PC-9 (cell line): ENCODE measurements at regions not wholly inside any gene's neighbourhood (a gene's known extent, or its start where the extent isn't known, plus 50 kb on each side); places are given as distances from the start of the nearest gene placed in this dataset.

Experiments
- BruUV-seq: library from RNA; stranded (reverse); fragments of 400-500 nt; replicated peaks from 2 replicates; lab custom pipeline; 2021; lab: Mats Ljungman, UMichigan
- CTCF ChIA-PET: fragments of 300-600 bp; sonication (Branson Sonifier 250); formaldehyde crosslinking; loops from one replicate; lab custom pipeline; 2022; ENCODE audit warnings: antibody characterized with exemption; lab: Charles Lee
- POLR2A ChIA-PET: fragments of 300-600 bp; sonication (Branson Sonifier 250); formaldehyde crosslinking; loops from one replicate; lab custom pipeline; 2022; ENCODE audit warnings: antibody characterized with exemption; ENCODE audit not compliant: unreplicated experiment; lab: Charles Lee
- DNase-seq, 2 experiments: peaks; one replicate each; pipeline versions ENCODE4 v3.0.0 to v3.0.0-alpha.2; 2015 to 2022; ENCODE audit warnings: mixed read lengths in 1 of 2
- H2AFZ ChIP-seq: fragments of 200-600 bp; sonication (generic); 2 replicates; pipeline ENCODE4 v1.8.1; 2017; ENCODE audit warnings: antibody characterized with exemption
- H3F3A ChIP-seq: fragments of 200-600 bp; sonication (generic); 2 replicates; pipeline ENCODE4 v1.8.1; 2017; ENCODE audit warnings: antibody characterized with exemption, mild to moderate bottlenecking, low read depth; ENCODE audit not compliant: insufficient read depth
- H3K27ac ChIP-seq: fragments of 200-600 bp; sonication (generic); 2 replicates; pipeline ENCODE4 v1.6.1; 2016; ENCODE audit warnings: mixed run types
- H3K27me3 ChIP-seq: fragments of 200-600 bp; sonication (generic); 2 replicates; pipeline ENCODE4 v1.6.1; 2016; ENCODE audit warnings: low read depth, mixed run types; ENCODE audit not compliant: insufficient read depth
- H3K36me3 ChIP-seq: fragments of 200-600 bp; sonication (generic); 2 replicates; pipeline ENCODE4 v1.6.1; 2016; ENCODE audit warnings: low read depth, mixed run types
- H3K4me1 ChIP-seq: fragments of 200-600 bp; sonication (generic); replicated peaks from 2 replicates; pipeline ENCODE4 v1.6.1; 2016; ENCODE audit warnings: mixed run types; ENCODE audit not compliant: insufficient read depth
- H3K4me2 ChIP-seq: fragments of 200-600 bp; sonication (generic); 2 replicates; pipeline ENCODE4 v1.6.1; 2017; ENCODE audit warnings: mixed run types
- H3K4me3 ChIP-seq: fragments of 200-600 bp; sonication (generic); 2 replicates; pipeline ENCODE4 v1.6.1; 2016; ENCODE audit warnings: mixed run types
- H3K79me2 ChIP-seq: fragments of 200-600 bp; sonication (generic); 2 replicates; pipeline ENCODE4 v1.6.1; 2017; ENCODE audit warnings: low read depth, mixed run types
- H3K9me2 ChIP-seq: fragments of 200-600 bp; sonication (generic); 2 replicates; pipeline ENCODE4 v1.8.1; 2017; ENCODE audit warnings: mild to moderate bottlenecking; ENCODE audit not compliant: insufficient read depth
- H3K9me3 ChIP-seq: fragments of 200-600 bp; sonication (generic); 2 replicates; pipeline ENCODE4 v1.8.1; 2016; ENCODE audit warnings: low read depth; ENCODE audit not compliant: insufficient read depth
- H4K20me1 ChIP-seq: fragments of 200-600 bp; sonication (generic); 2 replicates; pipeline ENCODE4 v1.8.1; 2017; ENCODE audit not compliant: insufficient read depth
- CTCF ChIP-seq: fragments of 200-600 bp; sonication (generic); conservative IDR thresholded peaks from 2 replicates; pipeline ENCODE4 v1.6.1; 2017; ENCODE audit warnings: mixed run types, antibody characterized with exemption, mild to moderate bottlenecking, moderate library complexity
- EZH2 ChIP-seq: fragments of 200-600 bp; sonication (generic); IDR thresholded peaks from 2 replicates; pipeline ENCODE4 v1.8.0; 2017; ENCODE audit warnings: antibody characterized with exemption, low read depth
- intact Hi-C: fragments of 100-400 bp; cut with micrococcal nuclease; formaldehyde crosslinking; loops from one replicate; pipeline ENCODE4 v1.10.0; 2022; ENCODE audit not compliant: unreplicated experiment

- TF ChIP-seq EZH2 (no peak), CTCF (no peak)
- H3K4me2 ChIP-seq: no peak overlapping the region
- no peak overlapping the region for H3K4me3 ChIP-seq
- no peaks in the 10 kb centered on the region for H3K4me1 ChIP-seq
- no peak overlapping the region for H3K27ac ChIP-seq
- no peaks in the 10 kb centered on the region for H3K79me2 ChIP-seq
- H2AFZ ChIP-seq: no peak overlapping the region; the same call in 1 of the 2 replicates
- ChIA-PET POLR2A (no interaction called here), CTCF (no interaction called here)
- H3K27me3 ChIP-seq: peaks cover 74% of the 10 kb centered on the region
- H3K9me3 ChIP-seq: peaks cover 5% of the 10 kb centered on the region; the same call in 1 of the 2 replicates
- DNase-seq: no peak
- intact Hi-C loops: loop anchor here (10.0 kb wide), 1 partner anchor 251 kb away; no protein-coding TSS in a partner anchor
- no peaks in the 10 kb centered on the region for H3F3A ChIP-seq
- no peaks in the 10 kb centered on the region for H4K20me1 ChIP-seq
- BruUV-seq: no TSS peak
- no peaks in the 10 kb centered on the region for H3K36me3 ChIP-seq
- no peaks in the 10 kb centered on the region for H3K9me2 ChIP-seq
Observed at GRCh38 chr7:156223935-156224832, 411.9 kb upstream of the SHH start.

- no peaks in the 10 kb centered on the region for H3K79me2 ChIP-seq
- peaks cover 5% of the 10 kb centered on the region; the same call in 1 of the 2 replicates for H3K9me3 ChIP-seq
- TF ChIP-seq CTCF: no peak
- TF ChIP-seq EZH2: no peak
- no peak for DNase-seq
- H2AFZ ChIP-seq: no peak overlapping the region
- H3K27ac ChIP-seq: no peak overlapping the region
- CTCF ChIA-PET: no interaction called here
- POLR2A ChIA-PET: interaction anchor here (0.6 kb wide), 1 partner anchor 406 kb away, joined by 3 read pairs; no protein-coding TSS in a partner anchor
- intact Hi-C loops: loop anchor here (10.0 kb wide), 1 partner anchor 252 kb away; no protein-coding TSS in a partner anchor
- BruUV-seq: no TSS peak
- H3K27me3 ChIP-seq: peaks cover 86% of the 10 kb centered on the region
- no peak overlapping the region for H3K4me3 ChIP-seq
- no peaks in the 10 kb centered on the region for H3K9me2 ChIP-seq
- no peaks in the 10 kb centered on the region for H3F3A ChIP-seq
- H3K4me1 ChIP-seq: no peaks in the 10 kb centered on the region
- no peaks in the 10 kb centered on the region for H4K20me1 ChIP-seq
- no peaks in the 10 kb centered on the region for H3K36me3 ChIP-seq
- H3K4me2 ChIP-seq: no peak overlapping the region
Observed at GRCh38 chr7:156222611-156223010, 410.3 kb upstream of the SHH start.

DNA sequence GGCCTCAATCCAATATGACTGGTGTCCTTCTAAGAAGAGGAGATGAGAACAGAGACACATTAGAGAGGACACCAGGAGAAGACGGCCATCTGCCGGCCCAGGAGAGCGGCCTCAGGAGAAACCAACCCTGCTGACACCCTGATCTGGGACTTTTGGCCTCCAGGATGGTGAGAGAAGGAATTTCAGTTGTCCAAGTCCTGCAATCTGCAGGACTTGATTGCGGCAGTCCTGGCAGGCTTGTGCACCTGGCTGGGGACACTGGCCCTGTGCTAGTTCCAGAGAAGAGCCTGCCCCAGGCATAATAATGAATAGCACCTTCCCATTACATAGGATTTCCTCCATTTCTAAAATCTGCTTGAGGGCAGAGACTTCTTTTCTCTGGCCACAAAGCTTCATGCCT is 409.9 kb upstream of the SHH start:
- intact Hi-C loops: loop anchor here (10.0 kb wide), 1 partner anchor 253 kb away; no protein-coding TSS in a partner anchor
- Histone ChIP-seq H3K9me2 (no peaks in the 10 kb centered on the region), H3K4me1 (no peaks in the 10 kb centered on the region), H4K20me1 (no peaks in the 10 kb centered on the region), H3K27me3 (peaks cover 91% of the 10 kb centered on the region), H3F3A (no peaks in the 10 kb centered on the region), H3K4me2 (no peak overlapping the region), H3K36me3 (no peaks in the 10 kb centered on the region), H3K9me3 (peaks cover 5% of the 10 kb centered on the region; the same call in 1 of the 2 replicates), H3K79me2 (no peaks in the 10 kb centered on the region), H3K4me3 (no peak overlapping the region), H2AFZ (no peak overlapping the region), H3K27ac (no peak overlapping the region)
- no peak for TF ChIP-seq CTCF
- TF ChIP-seq EZH2: no peak
- BruUV-seq: no TSS peak
- no peak for DNase-seq
- CTCF ChIA-PET: no interaction called here
- POLR2A ChIA-PET: interaction anchor here (0.6 kb wide), 1 partner anchor 406 kb away, joined by 3 read pairs; no protein-coding TSS in a partner anchor
